VCaP (cell line): ENCODE measurements at regions not wholly inside any gene's neighbourhood (a gene's known extent, or its start where the extent isn't known, plus 50 kb on each side); places are given as distances from the start of the nearest gene placed in this dataset.
"Not testable (repeated sequence)": the region's sequence is repeated elsewhere in the genome, so short reads cannot be mapped to it uniquely, and the experiment has no call there.

Experiments
- H3K27ac ChIP-seq: fragments of 450-650 bp; 2 replicates; pipeline ENCODE4 v1.5.1; 2017
- CTCF ChIP-seq: fragments of 450-650 bp; conservative IDR thresholded peaks from 2 replicates; pipeline ENCODE4 v1.5.1; 2017; ENCODE audit warnings: mild to moderate bottlenecking, moderate library complexity

- no peak for TF ChIP-seq CTCF
Measured at GRCh38 chr12:107511292-107511691, 174.3 kb upstream of the PWP1 start.

GRCh38 chr12:107512391-107512790 lies 173.2 kb upstream of the PWP1 start:
- H3K27ac ChIP-seq, result no peak overlapping the region
- TF ChIP-seq CTCF, result no peak

More at GRCh38 chr12:107511292-107511691, 174.3 kb upstream of the PWP1 start:
- no peak overlapping the region for H3K27ac ChIP-seq

- no peak for TF ChIP-seq CTCF
- H3K27ac ChIP-seq, result no peak overlapping the region
Measured at GRCh38 chr12:107513184-107513583, 172.4 kb upstream of the PWP1 start.

GRCh38 chr12:107513636-107514400 lies 171.8 kb upstream of the PWP1 start:
- no peak for TF ChIP-seq CTCF
- no peak overlapping the region for H3K27ac ChIP-seq

- H3K27ac ChIP-seq, result no peak overlapping the region
- no peak for TF ChIP-seq CTCF
Measured at GRCh38 chr12:107514887-107515445, 170.6 kb upstream of the PWP1 start.

- no peak for TF ChIP-seq CTCF
- H3K27ac ChIP-seq, result no peak overlapping the region
Measured at GRCh38 chr12:107515446-107515958, 170.1 kb upstream of the PWP1 start.

- H3K27ac ChIP-seq, result not testable (repeated sequence)
Measured at GRCh38 chr12:107517816-107518215, 167.8 kb upstream of the PWP1 start.

- TF ChIP-seq CTCF, result no peak
- H3K27ac ChIP-seq, result no peak overlapping the region
Measured at GRCh38 chr12:107518868-107519267, 166.7 kb upstream of the PWP1 start.
